ENCODE measurements at regions not wholly inside any gene's neighbourhood (a gene's known extent, or its start where the extent isn't known, plus 50 kb on each side); places are given as distances from the start of the nearest gene placed in this dataset.

- peaks cover 7% of the 10 kb centered on the region for H3K9me3 Mint-ChIP-seq
- no peaks in the 10 kb centered on the region for H3K36me3 Mint-ChIP-seq (ENCODE audit: low read depth)
- no peaks in the 10 kb centered on the region for H3K27me3 Mint-ChIP-seq
- H3K4me3 Mint-ChIP-seq = no peak overlapping the region
- intact Hi-C loops (cut with micrococcal nuclease) = no loop called here
- DNase-seq = no peak
- no peak for TF ChIP-seq CTCF (IDR thresholded peaks at IDR 0.05)
- CTCF ChIA-PET = no interaction called here
- POLR2A ChIA-PET = no interaction called here
- no peak for ATAC-seq (ENCODE audit: low read depth)
- no peaks in the 10 kb centered on the region for H3K4me1 Mint-ChIP-seq
- no peak overlapping the region for H3K27ac Mint-ChIP-seq
These were observed 500.9 kb downstream of the EFNA5 start for GRCh38 chr5:107169867-107170266.

- TF ChIP-seq CTCF (IDR thresholded peaks at IDR 0.05) = no peak
- CTCF ChIA-PET = no interaction called here
- DNase-seq (no peak), ATAC-seq (ENCODE audit: low read depth) (no peak)
- Mint-ChIP-seq H3K4me3 (no peak overlapping the region), H3K9me3 (peaks cover 7% of the 10 kb centered on the region), H3K27me3 (no peaks in the 10 kb centered on the region), H3K27ac (no peak overlapping the region), H3K4me1 (no peaks in the 10 kb centered on the region), H3K36me3 (ENCODE audit: low read depth) (no peaks in the 10 kb centered on the region)
- intact Hi-C loops (cut with micrococcal nuclease) = no loop called here
- POLR2A ChIA-PET = no interaction called here
These were observed 501.6 kb downstream of the EFNA5 start for GRCh38 chr5:107168848-107169752.

- ChIA-PET CTCF (no interaction called here), POLR2A (no interaction called here)
- no peak for TF ChIP-seq CTCF (IDR thresholded peaks at IDR 0.05)
- no peak for ATAC-seq (ENCODE audit: low read depth)
- no peak overlapping the region for H3K4me3 Mint-ChIP-seq
- H3K4me1 Mint-ChIP-seq = no peaks in the 10 kb centered on the region
- H3K36me3 Mint-ChIP-seq (ENCODE audit: low read depth) = no peaks in the 10 kb centered on the region
- no peaks in the 10 kb centered on the region for H3K27me3 Mint-ChIP-seq
- intact Hi-C loops (cut with micrococcal nuclease) = no loop called here
- no peak overlapping the region for H3K27ac Mint-ChIP-seq
- H3K9me3 Mint-ChIP-seq = peaks cover 7% of the 10 kb centered on the region
- DNase-seq = no peak
These were observed 502.7 kb downstream of the EFNA5 start for GRCh38 chr5:107168086-107168485.

- intact Hi-C loops (cut with micrococcal nuclease) = no loop called here
- CTCF ChIA-PET = no interaction called here
- no peak for DNase-seq
- Mint-ChIP-seq H3K27me3 (no peaks in the 10 kb centered on the region), H3K4me3 (no peak overlapping the region), H3K36me3 (ENCODE audit: low read depth) (no peaks in the 10 kb centered on the region), H3K9me3 (peaks cover 4% of the 10 kb centered on the region), H3K4me1 (no peaks in the 10 kb centered on the region), H3K27ac (no peak overlapping the region)
- ATAC-seq (ENCODE audit: low read depth) = no peak
- POLR2A ChIA-PET = no interaction called here
- TF ChIP-seq CTCF (IDR thresholded peaks at IDR 0.05) = no peak
These were observed 505.4 kb downstream of the EFNA5 start for GRCh38 chr5:107165296-107165695.

- ChIA-PET POLR2A (no interaction called here), CTCF (no interaction called here)
- intact Hi-C loops (cut with micrococcal nuclease) = no loop called here
- H3K9me3 Mint-ChIP-seq = peaks cover 5% of the 10 kb centered on the region
- DNase-seq (no peak), ATAC-seq (ENCODE audit: low read depth) (no peak)
- no peak overlapping the region for H3K4me3 Mint-ChIP-seq
- no peaks in the 10 kb centered on the region for H3K36me3 Mint-ChIP-seq (ENCODE audit: low read depth)
- no peak overlapping the region for H3K27ac Mint-ChIP-seq
- no peaks in the 10 kb centered on the region for H3K27me3 Mint-ChIP-seq
- H3K4me1 Mint-ChIP-seq = no peaks in the 10 kb centered on the region
- no peak for TF ChIP-seq CTCF (IDR thresholded peaks at IDR 0.05)
These were observed 512.9 kb downstream of the EFNA5 start for GRCh38 chr5:107157809-107158208.

Measured in activated B cell treated with CpG ODN at 0.5 μM for 24 hours (primary cell).